ENCODE measurements at regions not wholly inside any gene's neighbourhood (a gene's known extent, or its start where the extent isn't known, plus 50 kb on each side); places are given as distances from the start of the nearest gene placed in this dataset.

DNA sequence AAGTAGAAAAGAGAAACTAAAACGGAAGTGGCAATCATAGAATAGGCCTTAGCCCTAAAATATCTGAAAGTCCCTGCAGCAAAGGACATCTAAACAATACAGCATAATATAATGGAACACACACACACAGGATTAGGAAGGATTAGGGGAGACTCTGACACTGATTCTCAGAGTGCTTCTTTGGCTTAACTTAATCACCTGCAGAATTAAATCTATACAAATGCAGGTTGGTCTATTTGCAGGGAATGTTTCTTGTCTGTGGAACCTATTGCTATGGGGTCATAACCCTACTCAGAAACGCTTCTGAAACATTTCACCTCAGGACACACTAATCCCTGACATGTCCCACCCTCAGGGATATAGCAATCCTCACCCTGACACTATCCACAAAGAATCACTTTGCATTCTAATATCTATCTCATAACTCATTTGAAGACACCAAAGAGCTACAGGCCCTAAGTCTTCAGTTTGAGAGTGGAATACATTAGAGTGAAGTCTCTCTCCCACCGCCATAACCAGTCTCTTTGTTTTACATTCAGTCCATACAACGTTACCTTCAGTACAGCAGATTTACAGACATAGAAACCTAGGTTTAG, 1041.2 kb downstream of the TUSC7 start:
- TF ChIP-seq EGR1 (IDR thresholded peaks at IDR 0.05; ENCODE audit: borderline replicate concordance, low read depth, low read length) (no peak), TCF12 (IDR thresholded peaks at IDR 0.05; ENCODE audit: low read depth, low read length) (no peak)
